Activated CD4-positive, alpha-beta T cell treated with anti-CD3 and anti-CD28 coated beads, Interleukin-2, amount 50 U/mL, for 16 hours (primary cell): ENCODE measurements at regions not wholly inside any gene's neighbourhood (a gene's known extent, or its start where the extent isn't known, plus 50 kb on each side); places are given as distances from the start of the nearest gene placed in this dataset.

Experiments
- DNase-seq: peaks from one replicate; pipeline ENCODE4 v3.0.0-alpha.2; 2020

GRCh38 chr5:71954329-71954728 lies 152.9 kb upstream of the MAP1B start:
- DNase-seq, result no peak

- no peak for DNase-seq
These were observed 151.6 kb upstream of the MAP1B start for GRCh38 chr5:71955723-71956122.

DNA sequence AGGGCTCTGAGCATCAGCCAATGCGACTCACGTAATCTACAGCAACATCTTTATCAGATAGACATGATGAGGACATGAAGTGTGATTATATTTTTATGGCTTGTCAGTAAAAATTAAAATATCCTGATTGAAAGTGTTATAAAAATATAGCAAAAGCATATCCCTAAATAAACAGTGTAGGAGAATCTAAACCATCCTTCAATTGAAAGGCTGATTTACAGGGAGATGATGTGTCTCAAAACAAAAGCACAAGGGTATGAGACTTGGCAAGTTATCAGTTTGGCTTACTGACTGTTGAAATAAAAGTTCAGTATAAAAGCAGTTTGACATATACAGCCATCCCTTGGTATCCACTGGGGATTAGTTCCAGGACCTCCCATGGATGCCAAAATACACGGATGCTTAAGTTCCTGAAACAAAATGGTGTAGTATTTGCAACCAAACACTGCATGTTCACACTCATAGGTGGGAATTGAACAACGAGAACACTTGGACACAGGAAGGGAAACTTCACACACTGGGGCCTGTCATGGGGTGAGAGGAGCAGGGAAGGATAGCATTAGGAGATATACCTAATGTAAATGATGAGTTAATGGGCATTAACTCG lies 149.9 kb upstream of the MAP1B start:
- no peak for DNase-seq

DNA sequence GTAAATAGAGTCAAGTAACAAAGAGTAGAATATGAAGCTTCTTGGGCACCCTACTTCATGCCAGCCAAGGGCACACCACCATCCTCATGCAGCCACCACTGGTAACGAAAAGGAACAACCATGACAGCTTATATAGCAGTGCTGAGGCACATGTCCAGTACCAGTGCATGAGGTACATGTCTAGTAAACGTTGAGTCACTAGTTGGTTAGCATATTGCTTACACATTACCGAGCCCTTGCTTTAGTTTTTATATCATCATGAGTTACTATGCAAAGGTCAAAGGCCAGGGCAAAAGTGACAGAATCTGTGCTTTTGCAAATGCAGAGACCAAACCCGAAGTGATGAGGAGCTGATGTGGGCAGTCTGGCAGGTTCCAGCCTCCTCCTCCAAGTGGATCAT lies 147.1 kb upstream of the MAP1B start:
- DNase-seq, result no peak

DNA sequence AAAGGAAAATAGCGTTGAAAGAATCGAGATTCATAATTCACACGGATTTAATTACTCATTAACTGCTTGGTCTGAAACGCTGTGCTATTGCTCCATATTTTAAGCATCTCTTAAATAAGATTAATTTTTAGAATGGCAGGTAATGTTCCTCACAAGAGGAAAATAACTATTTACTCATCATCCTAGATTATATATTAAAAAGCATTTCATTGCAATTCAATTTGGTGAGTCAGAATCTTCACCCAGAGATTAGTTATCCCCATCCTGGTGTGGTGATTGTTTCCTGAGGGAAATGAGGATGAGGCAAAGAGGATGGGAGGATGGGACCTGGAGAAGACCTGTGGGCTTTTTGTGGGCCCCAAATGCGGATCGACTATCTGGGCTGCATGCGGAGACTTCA lies 145.5 kb upstream of the MAP1B start:
- no peak for DNase-seq

DNA sequence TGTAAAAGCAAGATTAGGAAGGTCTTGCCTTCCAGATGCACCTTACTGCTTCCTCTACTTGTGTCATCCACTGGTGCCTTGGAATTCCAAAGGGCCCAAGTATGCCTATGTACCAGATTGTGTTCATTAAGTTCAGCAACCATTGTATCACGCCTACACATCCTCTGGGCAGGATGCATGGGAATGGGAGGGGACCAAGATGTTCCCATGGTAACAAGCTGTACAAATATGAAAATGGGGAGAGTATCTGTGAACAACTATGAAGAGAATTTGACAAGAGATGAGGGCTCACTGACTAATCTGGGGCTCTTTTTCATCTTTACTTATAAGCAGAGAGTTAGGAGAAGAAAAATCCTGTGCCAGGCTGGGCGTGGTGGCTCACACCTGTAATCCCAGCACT lies 137.8 kb upstream of the MAP1B start:
- DNase-seq, result no peak

DNA sequence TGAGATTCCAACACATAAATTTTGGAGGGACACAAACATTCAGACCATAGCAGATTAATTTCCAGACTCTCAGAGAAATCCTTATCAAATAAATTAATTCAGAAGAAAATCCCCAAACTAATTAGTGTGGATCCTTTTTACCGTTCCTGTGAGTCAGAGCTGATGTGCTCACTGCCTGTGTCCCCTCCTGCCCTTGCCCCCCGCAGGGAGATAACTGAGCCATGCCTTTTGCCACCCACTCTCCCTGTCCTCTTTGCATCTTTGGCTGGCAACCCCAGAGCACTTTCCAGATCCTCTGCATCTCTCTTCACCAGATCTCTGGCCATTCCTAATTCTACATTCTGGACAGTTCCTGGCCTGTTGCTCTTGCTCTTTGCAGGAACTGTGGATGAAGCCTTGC lies 135.4 kb upstream of the MAP1B start:
- DNase-seq, result no peak

- no peak for DNase-seq
These were observed 134.3 kb upstream of the MAP1B start for GRCh38 chr5:71972777-71973473.

DNA sequence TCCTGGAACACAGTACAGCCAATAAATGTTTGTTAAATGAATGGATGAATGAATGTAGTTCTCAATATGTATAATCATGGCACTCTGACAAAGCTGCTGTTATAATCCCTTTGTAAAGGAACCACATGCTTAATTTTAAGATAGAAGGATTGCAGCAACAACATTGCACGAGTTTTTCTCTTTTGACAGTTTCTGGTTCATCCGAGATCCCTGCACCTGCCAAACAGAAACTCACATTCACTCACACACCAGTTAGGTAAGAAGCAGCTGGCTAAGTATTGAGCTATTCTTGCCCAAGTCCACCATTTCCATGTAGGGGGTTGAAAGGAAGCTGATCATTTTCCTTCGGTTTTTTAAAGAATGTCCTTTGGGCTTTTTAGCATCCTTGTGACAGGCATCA lies 133.7 kb upstream of the MAP1B start:
- DNase-seq, result no peak

GRCh38 chr5:71974165-71974564 lies 133.1 kb upstream of the MAP1B start:
- no peak for DNase-seq

DNA sequence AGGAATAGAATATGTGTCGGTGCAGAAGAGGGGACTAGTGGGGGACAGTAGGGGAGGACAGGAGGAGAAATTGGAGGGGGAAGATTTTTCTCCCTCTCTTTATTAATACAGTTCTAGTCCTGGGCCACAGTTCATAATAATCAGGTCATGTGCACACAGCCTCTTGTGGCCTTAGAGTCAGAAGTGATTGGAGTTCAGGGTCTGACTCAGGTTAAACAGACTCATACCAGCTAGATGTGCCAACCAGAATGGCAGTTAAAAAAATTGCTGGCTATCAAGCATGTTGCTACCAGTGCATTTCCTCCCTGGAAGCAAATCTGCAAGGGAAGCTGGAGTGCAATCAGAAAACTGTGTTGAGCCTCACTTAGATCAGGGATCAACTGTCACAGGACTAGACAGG lies 132.7 kb upstream of the MAP1B start:
- no peak for DNase-seq

GRCh38 chr5:71976449-71976848 lies 130.8 kb upstream of the MAP1B start:
- DNase-seq, result no peak

DNA sequence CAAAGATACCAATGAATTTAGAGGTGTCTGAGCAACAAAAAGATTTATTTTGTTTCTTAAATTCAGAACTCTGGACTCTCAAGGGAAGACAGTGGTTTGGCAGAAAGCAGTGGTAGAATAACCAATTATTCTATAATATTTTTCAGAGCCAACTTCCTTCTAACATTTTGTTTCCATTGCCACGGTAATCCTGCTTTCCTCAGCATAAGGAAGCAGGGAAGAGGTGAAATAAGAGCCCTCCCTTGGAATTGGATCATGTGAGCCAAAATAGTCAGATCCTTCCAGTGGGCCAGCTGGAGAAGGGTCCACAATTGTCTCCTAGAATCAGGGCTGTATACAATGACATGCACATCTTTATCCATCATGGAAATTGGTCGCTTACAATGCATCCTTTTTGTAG lies 130.0 kb upstream of the MAP1B start:
- no peak for DNase-seq

DNA sequence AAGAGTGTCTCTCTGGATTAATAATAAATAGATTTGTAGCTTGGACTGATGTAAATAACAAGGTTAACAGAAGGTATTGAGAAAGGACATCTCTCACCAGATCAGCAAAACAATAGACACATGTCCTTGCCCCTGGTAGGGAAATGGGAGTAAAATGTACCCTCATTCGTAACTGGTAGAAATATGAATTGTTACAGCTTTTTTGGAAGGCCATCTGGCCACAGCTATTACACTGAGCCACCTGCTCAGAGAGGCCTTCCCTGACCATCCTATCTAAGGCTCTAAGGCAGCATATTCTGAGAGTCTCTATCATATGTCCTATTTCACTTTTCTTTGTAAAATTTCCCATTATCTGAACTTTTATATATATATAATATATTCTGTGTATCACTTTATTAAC lies 129.1 kb upstream of the MAP1B start:
- DNase-seq, result no peak

DNA sequence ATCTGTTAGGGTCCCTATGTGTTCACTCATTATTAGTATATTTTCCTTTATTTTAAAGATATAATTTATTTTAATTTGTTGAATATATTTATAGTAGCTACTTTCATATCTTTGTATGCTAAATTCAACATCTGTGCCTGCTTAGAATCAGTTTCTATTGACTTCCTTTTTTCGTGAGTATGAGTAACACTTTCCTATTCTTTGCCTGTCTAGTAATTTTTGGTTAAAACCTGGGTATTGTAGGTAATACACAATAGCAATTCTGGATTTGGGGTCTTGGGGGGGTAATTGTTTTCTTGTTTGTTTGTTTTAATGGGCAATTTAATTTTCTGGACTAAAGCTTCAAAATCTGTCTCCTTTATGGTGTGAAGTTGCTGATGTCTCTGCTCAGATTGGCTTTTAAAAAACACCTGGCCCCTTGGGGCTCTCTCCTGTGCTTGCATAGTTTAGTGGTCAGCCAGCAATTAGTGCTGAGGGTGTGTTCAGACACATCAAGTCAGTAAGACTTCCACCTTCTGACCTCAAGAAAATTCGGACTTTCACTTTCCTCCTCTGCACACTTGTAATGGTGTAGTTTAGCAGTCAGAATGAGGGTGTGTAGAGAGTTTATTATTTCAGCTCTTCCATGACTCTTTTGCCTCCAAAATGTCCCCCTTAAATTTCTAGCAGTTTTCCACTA lies 124.4 kb upstream of the MAP1B start:
- no peak for DNase-seq

DNA sequence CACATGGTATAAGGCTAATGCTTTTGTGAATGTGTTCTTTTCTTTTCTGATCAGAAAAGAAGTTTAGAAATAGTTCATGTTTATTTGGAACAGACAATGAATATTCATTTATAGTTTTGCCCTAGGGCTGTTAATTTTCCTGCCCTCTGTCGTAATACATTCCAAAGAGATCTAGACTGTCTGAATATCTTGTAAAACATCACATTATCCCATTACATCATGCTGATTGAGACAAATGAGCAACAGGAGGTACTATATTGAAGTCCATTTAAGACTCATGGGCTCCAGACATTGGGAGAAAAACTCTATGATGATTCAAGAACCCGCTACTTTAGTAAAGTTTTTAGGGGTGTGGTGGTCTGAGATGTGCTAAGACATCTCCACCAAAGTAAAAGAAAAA lies 121.2 kb upstream of the MAP1B start:
- DNase-seq, result no peak

DNA sequence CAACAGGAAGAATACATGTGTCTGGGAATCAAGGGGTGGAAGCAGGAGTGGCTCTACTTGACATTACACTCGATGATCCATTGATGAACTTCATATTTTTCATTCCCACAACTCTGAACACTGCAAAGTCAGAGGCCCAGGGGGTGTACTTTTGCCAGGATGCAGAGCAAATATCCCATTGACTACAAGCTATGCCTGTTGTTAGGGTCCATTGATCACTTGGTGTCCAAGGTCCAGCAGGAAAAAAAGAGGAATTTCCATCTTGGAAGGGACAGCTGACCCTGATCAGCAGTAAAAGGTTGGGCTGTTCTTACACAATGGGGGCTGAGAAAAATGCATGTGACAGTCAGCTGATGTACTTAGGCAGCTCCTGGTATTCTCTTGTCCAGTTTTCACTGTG lies 118.5 kb upstream of the MAP1B start:
- DNase-seq, result no peak

DNA sequence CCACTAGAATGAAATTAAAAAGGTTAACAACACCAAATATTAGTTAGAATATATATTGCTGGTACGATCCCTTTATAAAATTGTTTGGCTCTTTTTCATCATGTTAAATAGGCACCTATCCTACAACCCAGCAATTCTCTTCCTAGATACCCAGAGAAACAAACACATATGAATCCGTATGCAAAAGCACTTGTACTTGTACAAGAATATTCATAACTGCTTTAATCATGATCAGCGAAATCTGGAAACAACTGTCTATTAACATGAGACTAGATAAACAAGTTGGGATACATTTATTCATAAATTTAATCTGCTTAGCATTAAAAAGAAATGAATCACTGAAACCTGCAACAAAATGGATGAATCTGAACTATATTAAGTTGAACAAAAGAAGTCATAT lies 113.7 kb upstream of the MAP1B start:
- DNase-seq, result no peak

- DNase-seq, result no peak
These were observed 110.5 kb upstream of the MAP1B start for GRCh38 chr5:71996789-71997188.

GRCh38 chr5:71998746-71999145 lies 108.5 kb upstream of the MAP1B start:
- no peak for DNase-seq

DNA sequence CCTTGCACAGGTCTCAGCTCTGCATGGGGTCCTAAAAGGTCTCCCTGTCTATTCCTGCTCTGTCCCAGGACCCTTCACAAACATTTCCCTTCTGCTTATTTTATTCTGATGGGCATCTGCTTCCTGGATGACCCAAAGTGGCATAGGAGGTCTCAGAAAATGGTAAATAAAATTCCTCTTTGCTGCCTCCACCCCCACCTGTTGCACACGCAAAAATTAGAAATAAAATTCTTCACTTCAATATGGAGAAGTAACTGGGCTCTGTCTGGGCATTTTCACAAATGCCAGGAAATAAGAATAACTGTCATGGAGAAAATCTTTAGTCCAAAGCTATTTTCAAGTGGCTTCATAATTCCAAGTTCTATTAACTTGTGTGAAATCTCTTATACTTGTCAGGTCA lies 106.6 kb upstream of the MAP1B start:
- DNase-seq, result no peak

DNA sequence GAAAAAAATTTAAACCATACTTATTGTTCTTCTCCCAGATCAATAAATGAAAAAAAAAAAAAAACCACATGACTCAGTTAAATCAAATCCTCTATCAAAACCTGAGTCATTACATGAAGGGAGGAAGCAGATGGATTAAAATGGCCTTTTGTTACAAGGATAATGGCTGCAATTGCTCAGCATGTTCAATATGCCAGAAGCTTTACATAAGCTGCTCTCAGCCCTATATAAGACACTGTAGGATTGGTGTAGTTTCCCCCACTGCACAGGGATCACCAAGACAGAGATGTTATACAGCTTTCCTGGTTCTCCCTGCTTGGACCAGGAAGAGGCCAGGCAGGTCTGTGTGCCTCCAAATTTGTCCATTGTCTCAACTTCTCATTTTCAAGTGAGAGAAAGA lies 101.6 kb upstream of the MAP1B start:
- DNase-seq, result no peak

DNA sequence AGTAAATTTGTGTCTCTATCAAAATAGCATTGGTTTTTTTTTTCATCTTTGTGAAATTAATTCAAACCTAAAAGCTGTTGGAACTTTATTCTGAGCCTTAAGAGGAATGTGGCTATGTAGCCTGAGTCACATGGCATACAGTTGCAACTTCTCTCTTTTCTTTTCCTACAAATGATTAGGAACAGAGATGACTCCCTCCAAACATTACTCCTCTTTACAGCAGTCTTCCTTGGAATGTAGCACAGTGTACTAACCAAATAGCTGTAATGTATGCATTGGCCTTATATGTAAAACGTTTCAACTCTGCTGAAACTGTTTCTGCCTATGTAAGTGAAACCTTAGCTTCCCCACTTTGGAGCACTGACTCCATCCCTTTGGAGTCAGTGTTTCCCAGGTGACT lies 100.9 kb upstream of the MAP1B start:
- no peak for DNase-seq

DNA sequence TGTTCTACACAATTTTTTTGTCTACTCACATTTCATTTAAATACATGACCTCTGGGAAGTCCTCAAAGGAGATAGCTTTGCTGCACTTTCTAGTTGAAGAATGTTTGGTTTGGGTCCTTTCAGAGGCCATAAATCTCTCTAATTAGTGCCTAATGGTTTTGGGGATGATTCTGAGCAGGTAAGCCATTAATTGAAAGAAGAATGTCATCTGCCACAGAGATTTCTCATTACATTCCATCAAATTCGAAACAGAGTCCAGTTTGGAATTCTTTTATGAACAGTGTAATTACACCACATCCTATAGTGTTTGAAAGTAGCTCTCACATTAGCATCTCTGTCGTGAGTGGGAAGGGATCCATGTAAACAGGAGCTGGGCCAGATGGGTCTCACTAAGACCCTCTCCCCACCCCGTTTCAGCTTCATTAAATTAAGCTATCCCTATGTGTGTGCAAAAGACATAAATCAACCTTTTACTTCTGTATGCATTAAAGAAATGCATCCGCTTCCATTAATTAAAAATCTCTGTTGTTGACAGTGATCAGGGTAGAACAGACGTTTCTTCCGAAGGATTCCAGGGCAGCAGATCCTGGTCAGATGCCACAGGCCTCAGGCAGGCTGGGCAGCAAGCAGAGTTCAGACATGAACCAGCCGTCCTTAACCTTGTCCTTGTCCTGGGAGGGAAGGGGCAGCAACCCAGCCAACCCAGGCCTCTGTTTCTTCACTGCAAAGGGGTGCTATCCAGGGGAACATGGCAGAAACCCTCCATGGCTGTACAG lies 99.8 kb upstream of the MAP1B start:
- DNase-seq, result no peak
